Esophagus muscularis mucosa (tissue), 4 donors: ENCODE measurements at regions not wholly inside any gene's neighbourhood (a gene's known extent, or its start where the extent isn't known, plus 50 kb on each side); places are given as distances from the start of the nearest gene placed in this dataset.

Source experiments
- DNase-seq: peaks from one replicate; pipeline ENCODE4 v3.0.0-alpha.2; 2017; ENCODE audit errors: extremely low spot score
- H3K27ac ChIP-seq, 4 donors: fragments of 200-600 bp; sonication (generic); replicated peaks in 1 of 4; 1 replicate in 3 of 4; 2 replicates in 1 of 4; pipeline ENCODE4 v1.5.1; 2016 to 2019; ENCODE audit warnings: mild to moderate bottlenecking in 1 of 4
- H3K27me3 ChIP-seq, 4 donors: fragments of 200-600 bp; sonication (generic); one replicate each; pipeline versions ENCODE4 v1.5.1 to v1.6.0; 2016 to 2019
- H3K36me3 ChIP-seq, 4 donors: fragments of 200-600 bp; sonication (generic); one replicate each; pipeline ENCODE4 v1.5.1; 2016 to 2019
- H3K4me1 ChIP-seq, 4 donors: fragments of 200-600 bp; sonication (generic); one replicate each; pipeline ENCODE4 v1.5.1; 2016 to 2019
- H3K4me3 ChIP-seq, 4 donors: fragments of 200-600 bp; sonication (generic); 1 replicate in 2 of 4; 2 replicates in 2 of 4; pipeline ENCODE4 v1.5.1; 2016 to 2019; ENCODE audit warnings: mild to moderate bottlenecking in 4 of 4, moderate library complexity in 1 of 4
- H3K9me3 ChIP-seq, 4 donors: fragments of 200-600 bp; sonication (generic); 1 replicate in 3 of 4; 2 replicates in 1 of 4; pipeline ENCODE4 v1.5.1; 2016 to 2019
- EP300 ChIP-seq: sonication (generic); formaldehyde crosslinking; IDR thresholded peaks from one replicate; pipeline ENCODE4 v1.6.1; 2017; ENCODE audit warnings: antibody characterized with exemption
- POLR2A ChIP-seq: fragments of 450-650 bp; IDR thresholded peaks from one replicate; pipeline ENCODE4 v1.6.1; 2017; ENCODE audit warnings: antibody characterized with exemption, moderate library complexity, mild to moderate bottlenecking, low read depth
- POLR2AphosphoS5 ChIP-seq, 2 donors: sonication (generic); formaldehyde crosslinking; IDR thresholded peaks; one replicate each; pipeline ENCODE4 v1.6.1; 2017; ENCODE audit warnings: antibody characterized with exemption in 2 of 2
- WGBS: methylation state at CpG from one replicate; pipeline ENCODE4 v1.1.5; 2018; 5-methylcytosine and 5-hydroxymethylcytosine counted together
- intact Hi-C: fragments of 100-400 bp; cut with DNase I; formaldehyde crosslinking; loops from one replicate; pipeline ENCODE4 v1.15.1; 2023
- TF ChIP-seq, protein P1 (sequence below), 3 experiments: fragments of 200-600 bp in 2 of 3; fragments of 450-650 bp in 1 of 3; sonication (generic) in 2 of 3; IDR thresholded peaks; one replicate each; pipeline ENCODE4 v1.5.1; 2017 to 2019; ENCODE audit warnings: antibody characterized with exemption in 3 of 3, mild to moderate bottlenecking in 2 of 3, moderate library complexity in 1 of 3

DNA sequence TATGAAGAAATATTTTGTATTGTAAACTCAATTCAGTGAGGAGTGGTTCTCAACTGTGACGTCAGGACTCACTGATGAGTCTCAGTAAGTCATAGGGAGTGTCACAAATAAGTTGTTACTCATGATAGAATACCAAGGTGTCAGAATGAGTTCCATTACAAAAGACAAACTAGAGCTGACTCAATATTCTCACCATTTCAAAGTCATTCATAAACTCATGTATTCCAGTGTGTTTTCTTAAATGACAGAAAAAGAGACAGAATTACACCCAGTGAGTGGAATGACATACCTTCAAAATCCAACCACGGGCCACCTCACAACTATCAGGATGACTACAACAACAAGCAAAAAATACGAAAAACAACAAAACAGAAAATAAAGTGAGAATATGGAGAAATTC lies 321.5 kb downstream of the ENC1 start:
- intact Hi-C loops, result no loop called here
- Histone ChIP-seq H3K27me3 (no peaks in the 10 kb centered on the region), H3K36me3 (no peaks in the 10 kb centered on the region), H3K4me1 (peaks cover 0 to 13% (median 8%) of the 10 kb centered on the region in 4 donors), H3K9me3 (no peaks in the 10 kb centered on the region), H3K4me3 (no peak overlapping the region), H3K27ac (no peak overlapping the region)
- DNase-seq, result no peak
- no peak for TF ChIP-seq POLR2AphosphoS5 (IDR thresholded peaks at IDR 0.05)
- TF ChIP-seq, protein P1, sequence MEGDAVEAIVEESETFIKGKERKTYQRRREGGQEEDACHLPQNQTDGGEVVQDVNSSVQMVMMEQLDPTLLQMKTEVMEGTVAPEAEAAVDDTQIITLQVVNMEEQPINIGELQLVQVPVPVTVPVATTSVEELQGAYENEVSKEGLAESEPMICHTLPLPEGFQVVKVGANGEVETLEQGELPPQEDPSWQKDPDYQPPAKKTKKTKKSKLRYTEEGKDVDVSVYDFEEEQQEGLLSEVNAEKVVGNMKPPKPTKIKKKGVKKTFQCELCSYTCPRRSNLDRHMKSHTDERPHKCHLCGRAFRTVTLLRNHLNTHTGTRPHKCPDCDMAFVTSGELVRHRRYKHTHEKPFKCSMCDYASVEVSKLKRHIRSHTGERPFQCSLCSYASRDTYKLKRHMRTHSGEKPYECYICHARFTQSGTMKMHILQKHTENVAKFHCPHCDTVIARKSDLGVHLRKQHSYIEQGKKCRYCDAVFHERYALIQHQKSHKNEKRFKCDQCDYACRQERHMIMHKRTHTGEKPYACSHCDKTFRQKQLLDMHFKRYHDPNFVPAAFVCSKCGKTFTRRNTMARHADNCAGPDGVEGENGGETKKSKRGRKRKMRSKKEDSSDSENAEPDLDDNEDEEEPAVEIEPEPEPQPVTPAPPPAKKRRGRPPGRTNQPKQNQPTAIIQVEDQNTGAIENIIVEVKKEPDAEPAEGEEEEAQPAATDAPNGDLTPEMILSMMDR (IDR thresholded peaks at IDR 0.05), result no peak
- no peak for TF ChIP-seq EP300
- no peak for TF ChIP-seq POLR2A
- WGBS, result 74% methylated on average over 3 of the region's 3 CpGs

- Histone ChIP-seq H3K36me3 (no peaks in the 10 kb centered on the region), H3K9me3 (no peaks in the 10 kb centered on the region), H3K27me3 (no peaks in the 10 kb centered on the region), H3K27ac (peak overlapping the region in 1 of 4 donors; percentile 2), H3K4me3 (no peak overlapping the region), H3K4me1 (peaks cover 0 to 13% (median 8%) of the 10 kb centered on the region in 4 donors)
- intact Hi-C loops, result no loop called here
- 40% methylated on average over 3 of the region's 3 CpGs for WGBS
- no peak for DNase-seq
- TF ChIP-seq POLR2A (no peak), EP300 (no peak), POLR2AphosphoS5 (IDR thresholded peaks at IDR 0.05) (no peak)
- TF ChIP-seq, protein P1 (IDR thresholded peaks at IDR 0.05), result no peak
These were observed 324.4 kb downstream of the ENC1 start for GRCh38 chr5:74316064-74316603.

- Histone ChIP-seq H3K27ac (no peak overlapping the region), H3K36me3 (no peaks in the 10 kb centered on the region), H3K27me3 (no peaks in the 10 kb centered on the region), H3K4me1 (peaks cover 0 to 13% (median 8%) of the 10 kb centered on the region in 4 donors), H3K9me3 (no peaks in the 10 kb centered on the region), H3K4me3 (no peak overlapping the region)
- no peak for DNase-seq
- TF ChIP-seq POLR2A, result no peak
- TF ChIP-seq, protein P1 (IDR thresholded peaks at IDR 0.05), result no peak
- TF ChIP-seq EP300, result no peak
- TF ChIP-seq POLR2AphosphoS5 (IDR thresholded peaks at IDR 0.05), result no peak
- intact Hi-C loops, result no loop called here
These were observed 325.6 kb downstream of the ENC1 start for GRCh38 chr5:74314906-74315305.

- no peaks in the 10 kb centered on the region for H3K9me3 ChIP-seq
- H3K4me3 ChIP-seq, result no peak overlapping the region
- H3K27me3 ChIP-seq, result no peaks in the 10 kb centered on the region
- H3K27ac ChIP-seq, result no peak overlapping the region
- peaks cover 0 to 13% (median 8%) of the 10 kb centered on the region in 4 donors for H3K4me1 ChIP-seq
- no peak for DNase-seq
- intact Hi-C loops, result no loop called here
- H3K36me3 ChIP-seq, result no peaks in the 10 kb centered on the region
- TF ChIP-seq EP300, result no peak
- no peak for TF ChIP-seq POLR2A
- TF ChIP-seq, protein P1 (IDR thresholded peaks at IDR 0.05), result no peak
- no peak for TF ChIP-seq POLR2AphosphoS5 (IDR thresholded peaks at IDR 0.05)
- 95% methylated on average over 5 of the region's 5 CpGs for WGBS
These were observed 326.6 kb downstream of the ENC1 start for GRCh38 chr5:74313896-74314295.

DNA sequence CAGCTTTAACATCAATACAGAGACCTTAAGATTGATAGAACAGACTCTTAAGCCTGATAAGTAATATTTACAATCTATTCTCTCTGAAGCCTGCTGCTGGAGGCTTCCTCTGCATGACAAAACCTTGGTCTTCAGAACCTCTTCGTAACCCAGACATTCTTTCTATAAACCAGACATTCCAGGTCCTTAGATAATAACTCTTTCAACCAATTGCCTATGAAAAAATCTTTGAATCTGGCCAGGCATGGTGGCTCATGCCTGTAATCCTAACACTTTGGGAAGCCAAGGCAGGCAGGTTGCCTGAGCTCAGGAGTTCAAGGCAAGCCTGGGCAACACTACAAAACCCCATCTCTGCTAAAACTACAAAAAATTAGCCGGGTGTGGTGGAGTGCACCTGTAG lies 327.8 kb downstream of the ENC1 start:
- TF ChIP-seq POLR2A (no peak), EP300 (no peak), POLR2AphosphoS5 (IDR thresholded peaks at IDR 0.05) (no peak)
- H3K27me3 ChIP-seq, result no peaks in the 10 kb centered on the region
- peaks cover 0 to 13% (median 8%) of the 10 kb centered on the region in 4 donors for H3K4me1 ChIP-seq
- no peak for DNase-seq
- 91% methylated on average over 2 of the region's 2 CpGs for WGBS
- H3K36me3 ChIP-seq, result no peaks in the 10 kb centered on the region
- H3K9me3 ChIP-seq, result no peaks in the 10 kb centered on the region
- H3K27ac ChIP-seq, result peak overlapping the region in 1 of 4 donors; percentile 12
- intact Hi-C loops, result no loop called here
- no peak overlapping the region for H3K4me3 ChIP-seq
